ENCODE measurements at regions not wholly inside any gene's neighbourhood (a gene's known extent, or its start where the extent isn't known, plus 50 kb on each side); places are given as distances from the start of the nearest gene placed in this dataset.

DNA sequence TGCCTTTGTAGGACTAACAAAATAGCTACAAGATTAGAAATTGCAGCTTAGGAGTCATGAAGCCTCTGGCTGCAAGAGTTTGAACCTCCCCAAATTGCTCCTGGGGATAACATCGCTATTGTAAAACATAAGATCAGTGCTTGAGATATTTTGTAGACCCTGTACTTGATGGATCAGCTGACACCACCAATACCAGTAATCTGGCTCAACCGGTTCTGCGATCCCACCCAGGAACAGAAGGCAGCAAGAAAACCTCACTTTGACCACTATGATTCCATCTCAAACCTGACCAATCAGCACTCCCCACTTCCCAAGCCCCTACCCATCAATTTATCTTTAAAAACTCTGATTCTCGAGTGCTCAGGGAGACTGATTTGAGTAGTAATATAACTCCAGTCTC, 206.9 kb upstream of the ADRA1D start:
- TF ChIP-seq, protein P1, sequence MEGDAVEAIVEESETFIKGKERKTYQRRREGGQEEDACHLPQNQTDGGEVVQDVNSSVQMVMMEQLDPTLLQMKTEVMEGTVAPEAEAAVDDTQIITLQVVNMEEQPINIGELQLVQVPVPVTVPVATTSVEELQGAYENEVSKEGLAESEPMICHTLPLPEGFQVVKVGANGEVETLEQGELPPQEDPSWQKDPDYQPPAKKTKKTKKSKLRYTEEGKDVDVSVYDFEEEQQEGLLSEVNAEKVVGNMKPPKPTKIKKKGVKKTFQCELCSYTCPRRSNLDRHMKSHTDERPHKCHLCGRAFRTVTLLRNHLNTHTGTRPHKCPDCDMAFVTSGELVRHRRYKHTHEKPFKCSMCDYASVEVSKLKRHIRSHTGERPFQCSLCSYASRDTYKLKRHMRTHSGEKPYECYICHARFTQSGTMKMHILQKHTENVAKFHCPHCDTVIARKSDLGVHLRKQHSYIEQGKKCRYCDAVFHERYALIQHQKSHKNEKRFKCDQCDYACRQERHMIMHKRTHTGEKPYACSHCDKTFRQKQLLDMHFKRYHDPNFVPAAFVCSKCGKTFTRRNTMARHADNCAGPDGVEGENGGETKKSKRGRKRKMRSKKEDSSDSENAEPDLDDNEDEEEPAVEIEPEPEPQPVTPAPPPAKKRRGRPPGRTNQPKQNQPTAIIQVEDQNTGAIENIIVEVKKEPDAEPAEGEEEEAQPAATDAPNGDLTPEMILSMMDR (IDR thresholded peaks at IDR 0.05): no peak
- no peak for TF ChIP-seq POLR2A (IDR thresholded peaks at IDR 0.05)
